ENCODE measurements at regions not wholly inside any gene's neighbourhood (a gene's known extent, or its start where the extent isn't known, plus 50 kb on each side); places are given as distances from the start of the nearest gene placed in this dataset.

DNA sequence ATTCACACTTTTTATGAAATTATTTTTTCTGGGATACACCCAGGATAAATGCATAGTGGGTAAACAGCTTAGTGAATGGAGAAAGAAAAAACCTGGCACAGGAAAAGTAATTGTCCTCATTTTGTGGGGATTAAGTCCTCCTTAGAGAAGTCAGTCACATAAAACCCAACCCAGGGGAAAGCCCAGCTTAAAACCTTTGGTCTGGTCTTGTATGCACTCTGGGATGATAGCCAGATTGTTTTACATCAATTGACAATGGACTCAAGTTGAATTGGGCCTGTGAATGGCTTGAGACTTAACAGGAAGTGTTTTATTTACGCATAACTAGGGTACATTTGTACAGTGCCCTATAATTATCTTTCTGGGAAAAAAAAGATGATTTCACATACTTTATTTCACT, 561.3 kb upstream of the GRIA3 start:
- Histone ChIP-seq H3K4me1 (ENCODE audit: control insufficient read depth, extremely low read depth, insufficient read depth, low read length) (no peaks in the 10 kb centered on the region), H3K27ac (ENCODE audit: control insufficient read depth, insufficient read depth, low read length) (no peak overlapping the region), H3K4me3 (ENCODE audit: control insufficient read depth in 2 of 3, extremely low read depth in 1 of 3, insufficient read depth in 2 of 3, low read depth in 1 of 3, low read length in 3 of 3) (no peak overlapping the region), H3K4me2 (ENCODE audit: control insufficient read depth, extremely low read depth, insufficient read depth, low read depth, low read length) (no peak overlapping the region), H2AFZ (ENCODE audit: control insufficient read depth, low read length) (no peak overlapping the region), H3K9me3 (ENCODE audit: control insufficient read depth, low read depth, low read length) (no peaks in the 10 kb centered on the region), H3K79me2 (ENCODE audit: control insufficient read depth, insufficient read depth, low read length) (no peaks in the 10 kb centered on the region), H3K9me1 (ENCODE audit: control insufficient read depth, extremely low read depth, insufficient read depth, low read length) (no peaks in the 10 kb centered on the region), H3K9ac (ENCODE audit: control insufficient read depth, extremely low read depth, insufficient read depth, low read length) (no peak overlapping the region), H4K20me1 (ENCODE audit: control insufficient read depth, extremely low read depth, insufficient read depth, low read length) (no peaks in the 10 kb centered on the region), H3K27me3 (ENCODE audit: control insufficient read depth, extremely low read depth, insufficient read depth, low read length) (no peaks in the 10 kb centered on the region), H3K36me3 (ENCODE audit: control insufficient read depth in 2 of 2, extremely low read depth in 1 of 2, insufficient read depth in 2 of 2, low read length in 2 of 2) (no peaks in the 10 kb centered on the region)
- dilution Hi-C loops (cut with MboI; ENCODE audit: extremely low pct_ligation_motif_present, low sequenced_read_pairs), result no loop called here
- DNase-seq (ENCODE audit: low read depth, low spot score), result no peak
- no peak for FAIRE-seq
- TF ChIP-seq CTCF (optimal IDR thresholded peaks at IDR 0.05 in 1 of 3, IDR thresholded peaks at IDR 0.05 in 1 of 3, conservative IDR thresholded peaks at IDR 0.05 in 1 of 3; ENCODE audit: extremely low read depth in 1 of 3, insufficient read depth in 2 of 3, low read length in 3 of 3) (no peak), EZH2 (IDR thresholded peaks at IDR 0.05; ENCODE audit: low read length) (no peak)

DNA sequence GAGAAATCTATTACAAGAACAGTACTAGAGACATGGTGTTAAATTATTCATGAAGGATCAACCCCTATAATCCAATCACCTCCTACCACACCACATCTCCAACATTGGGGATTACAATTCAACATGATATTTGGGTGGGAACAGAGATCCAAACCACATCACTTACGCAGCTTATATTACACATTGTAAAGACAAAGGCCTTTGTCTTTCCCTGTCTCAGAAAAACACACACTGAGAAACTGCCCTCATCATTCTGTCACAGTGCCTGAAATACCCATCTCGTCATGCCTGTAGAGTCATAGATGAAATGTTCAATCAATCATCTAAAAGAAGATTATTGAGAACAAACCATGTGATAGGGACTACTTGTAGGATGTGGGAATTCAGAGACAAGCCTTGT, 558.8 kb upstream of the GRIA3 start:
- Histone ChIP-seq H3K4me3 (ENCODE audit: control insufficient read depth in 2 of 3, extremely low read depth in 1 of 3, insufficient read depth in 2 of 3, low read depth in 1 of 3, low read length in 3 of 3) (no peak overlapping the region), H3K27ac (ENCODE audit: control insufficient read depth, insufficient read depth, low read length) (no peak overlapping the region), H3K79me2 (ENCODE audit: control insufficient read depth, insufficient read depth, low read length) (no peaks in the 10 kb centered on the region), H3K27me3 (ENCODE audit: control insufficient read depth, extremely low read depth, insufficient read depth, low read length) (no peaks in the 10 kb centered on the region), H3K4me1 (ENCODE audit: control insufficient read depth, extremely low read depth, insufficient read depth, low read length) (no peaks in the 10 kb centered on the region), H3K9me3 (ENCODE audit: control insufficient read depth, low read depth, low read length) (no peaks in the 10 kb centered on the region), H3K9me1 (ENCODE audit: control insufficient read depth, extremely low read depth, insufficient read depth, low read length) (no peaks in the 10 kb centered on the region), H3K9ac (ENCODE audit: control insufficient read depth, extremely low read depth, insufficient read depth, low read length) (no peak overlapping the region), H4K20me1 (ENCODE audit: control insufficient read depth, extremely low read depth, insufficient read depth, low read length) (no peaks in the 10 kb centered on the region), H3K4me2 (ENCODE audit: control insufficient read depth, extremely low read depth, insufficient read depth, low read depth, low read length) (no peak overlapping the region), H2AFZ (ENCODE audit: control insufficient read depth, low read length) (no peak overlapping the region), H3K36me3 (ENCODE audit: control insufficient read depth in 2 of 2, extremely low read depth in 1 of 2, insufficient read depth in 2 of 2, low read length in 2 of 2) (no peaks in the 10 kb centered on the region)
- no peak for TF ChIP-seq EZH2 (IDR thresholded peaks at IDR 0.05; ENCODE audit: low read length)
- TF ChIP-seq CTCF (optimal IDR thresholded peaks at IDR 0.05 in 1 of 3, IDR thresholded peaks at IDR 0.05 in 1 of 3, conservative IDR thresholded peaks at IDR 0.05 in 1 of 3; ENCODE audit: extremely low read depth in 1 of 3, insufficient read depth in 2 of 3, low read length in 3 of 3), result no peak
- FAIRE-seq (no peak), DNase-seq (ENCODE audit: low read depth, low spot score) (no peak)
- dilution Hi-C loops (cut with MboI; ENCODE audit: extremely low pct_ligation_motif_present, low sequenced_read_pairs), result no loop called here

All from keratinocyte (primary cell).